Urothelium cell line (cell line): ENCODE measurements at regions not wholly inside any gene's neighbourhood (a gene's known extent, or its start where the extent isn't known, plus 50 kb on each side); places are given as distances from the start of the nearest gene placed in this dataset.

ENCODE experiments used
- DNase-seq: peaks from one replicate; pipeline ENCODE4 v3.0.0; 2011; ENCODE audit warnings: low spot score, mixed read lengths
- FAIRE-seq: peaks from 2 replicates; lab custom pipeline; 2011; peaks lifted over from hg19 to GRCh38; lab: Jason Lieb, UNC

- no peak for DNase-seq
- no peak for FAIRE-seq
Measured at GRCh38 chr4:3364634-3365314, 72.0 kb downstream of the RGS12 start.

DNA sequence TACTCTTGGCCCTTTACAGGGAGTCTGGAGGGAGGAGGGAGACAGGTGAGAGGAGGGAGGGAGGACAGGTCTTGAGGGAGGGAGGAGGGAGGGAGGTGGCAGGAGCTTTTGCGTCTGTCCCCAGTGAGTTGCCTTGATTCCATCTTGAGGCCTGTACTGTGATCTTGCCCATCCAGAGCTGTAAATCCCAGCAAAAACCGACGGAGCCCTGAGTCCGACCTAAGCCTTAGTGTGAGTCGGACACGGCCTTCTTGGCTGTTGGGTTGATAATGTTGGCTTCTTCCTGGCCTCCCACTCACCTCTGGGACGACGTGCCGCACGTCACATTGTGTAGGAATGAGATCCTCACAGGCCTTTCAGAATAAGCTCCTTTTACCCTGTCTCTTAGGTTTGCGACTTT, 72.5 kb downstream of the RGS12 start:
- FAIRE-seq (no peak), DNase-seq (no peak)

DNA sequence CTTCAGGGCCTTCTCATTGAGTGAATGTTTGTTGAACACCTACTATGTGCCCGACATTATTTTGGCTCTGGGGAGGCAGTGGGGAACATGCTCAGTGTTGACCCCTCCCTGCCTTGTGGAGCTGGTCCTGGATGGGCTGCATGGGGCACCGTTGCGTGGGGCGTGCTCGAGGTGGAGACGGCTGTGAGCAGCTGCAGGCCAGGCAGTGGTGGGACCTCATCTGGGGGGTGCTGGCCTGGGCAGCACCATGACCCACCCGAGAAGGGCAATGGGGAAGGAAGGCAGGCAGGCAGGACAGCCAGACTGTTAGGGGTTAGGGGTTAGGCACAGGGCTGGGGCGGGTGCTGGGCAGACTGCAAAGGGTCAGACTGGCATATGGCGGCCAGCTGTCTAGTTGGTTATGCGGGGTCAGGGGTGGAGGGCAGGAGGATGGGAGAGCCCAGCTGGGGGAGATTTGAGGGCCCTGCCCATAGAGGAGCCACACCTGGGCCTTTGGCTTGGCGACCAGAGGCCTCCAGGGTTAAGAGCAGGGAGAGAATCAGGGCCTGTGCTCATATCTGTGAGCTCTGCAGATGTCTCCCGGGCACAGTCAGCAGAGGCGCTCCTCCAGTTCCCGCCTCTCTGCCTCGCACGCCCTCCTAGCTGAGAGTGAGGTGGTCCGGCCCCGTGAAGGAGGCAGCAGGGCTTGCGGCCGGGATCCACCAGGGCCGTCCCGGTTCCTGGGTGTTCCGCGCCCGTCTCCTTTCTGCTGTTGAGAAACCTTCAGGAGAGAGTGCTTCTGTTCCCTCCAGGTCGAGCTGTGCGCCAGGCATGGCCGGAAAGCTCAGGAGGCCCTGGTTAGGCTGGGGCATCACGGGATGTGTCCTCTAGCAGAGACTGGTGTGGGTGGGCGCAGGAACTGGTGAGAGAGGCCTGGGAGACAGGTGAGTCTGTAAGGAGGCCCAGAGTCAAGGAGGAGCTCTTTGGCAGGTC, 73.3 kb downstream of the RGS12 start:
- FAIRE-seq (no peak), DNase-seq (no peak)

- FAIRE-seq, result no peak
Measured at GRCh38 chr4:3366893-3367775, 74.3 kb downstream of the RGS12 start.

DNA sequence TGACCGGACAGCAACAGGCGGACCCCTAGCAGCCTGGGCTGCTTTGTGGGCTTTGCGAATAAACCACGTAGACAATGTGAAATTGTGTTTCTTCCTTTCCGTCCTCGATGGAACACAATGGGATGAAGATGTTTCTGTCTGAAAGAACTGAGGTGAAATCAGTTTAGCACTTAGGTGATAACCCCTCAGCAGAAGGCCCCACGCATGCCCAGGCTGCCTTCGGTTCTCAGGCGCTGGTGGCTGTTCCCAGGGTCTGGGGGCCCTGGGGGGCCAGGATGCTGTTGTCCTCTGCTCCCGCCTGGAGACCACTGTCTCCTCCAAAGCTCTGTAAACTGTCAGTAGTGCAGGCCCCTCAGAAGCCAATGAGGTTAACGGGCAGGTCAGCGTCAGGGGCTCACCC, 73.9 kb upstream of the HGFAC start:
- no peak for FAIRE-seq
- no peak for DNase-seq

More at GRCh38 chr4:3366893-3367775, 74.3 kb downstream of the RGS12 start:
- DNase-seq, result no peak

DNA sequence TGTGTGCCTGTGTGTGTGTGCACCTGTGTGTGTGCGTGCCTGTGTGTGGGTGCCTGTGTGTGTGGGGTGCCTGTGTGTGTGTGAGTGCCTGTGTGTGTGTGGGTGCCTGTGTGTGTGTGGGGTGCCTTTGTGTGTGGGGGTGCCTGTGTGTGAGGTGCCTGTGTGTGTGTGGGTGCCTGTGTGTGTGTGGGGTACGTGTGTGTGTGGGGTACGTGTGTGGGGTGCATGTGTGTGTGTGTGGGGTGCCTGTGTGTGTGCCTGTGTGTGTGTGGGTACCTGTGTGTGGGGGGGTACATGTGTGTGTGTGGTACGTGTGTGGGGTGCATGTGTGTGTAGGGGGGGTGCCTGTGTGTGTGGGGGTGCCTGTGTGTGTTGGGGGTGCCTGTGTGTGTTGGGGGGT, 73.4 kb upstream of the HGFAC start:
- no peak for DNase-seq
- FAIRE-seq, result no peak

DNA sequence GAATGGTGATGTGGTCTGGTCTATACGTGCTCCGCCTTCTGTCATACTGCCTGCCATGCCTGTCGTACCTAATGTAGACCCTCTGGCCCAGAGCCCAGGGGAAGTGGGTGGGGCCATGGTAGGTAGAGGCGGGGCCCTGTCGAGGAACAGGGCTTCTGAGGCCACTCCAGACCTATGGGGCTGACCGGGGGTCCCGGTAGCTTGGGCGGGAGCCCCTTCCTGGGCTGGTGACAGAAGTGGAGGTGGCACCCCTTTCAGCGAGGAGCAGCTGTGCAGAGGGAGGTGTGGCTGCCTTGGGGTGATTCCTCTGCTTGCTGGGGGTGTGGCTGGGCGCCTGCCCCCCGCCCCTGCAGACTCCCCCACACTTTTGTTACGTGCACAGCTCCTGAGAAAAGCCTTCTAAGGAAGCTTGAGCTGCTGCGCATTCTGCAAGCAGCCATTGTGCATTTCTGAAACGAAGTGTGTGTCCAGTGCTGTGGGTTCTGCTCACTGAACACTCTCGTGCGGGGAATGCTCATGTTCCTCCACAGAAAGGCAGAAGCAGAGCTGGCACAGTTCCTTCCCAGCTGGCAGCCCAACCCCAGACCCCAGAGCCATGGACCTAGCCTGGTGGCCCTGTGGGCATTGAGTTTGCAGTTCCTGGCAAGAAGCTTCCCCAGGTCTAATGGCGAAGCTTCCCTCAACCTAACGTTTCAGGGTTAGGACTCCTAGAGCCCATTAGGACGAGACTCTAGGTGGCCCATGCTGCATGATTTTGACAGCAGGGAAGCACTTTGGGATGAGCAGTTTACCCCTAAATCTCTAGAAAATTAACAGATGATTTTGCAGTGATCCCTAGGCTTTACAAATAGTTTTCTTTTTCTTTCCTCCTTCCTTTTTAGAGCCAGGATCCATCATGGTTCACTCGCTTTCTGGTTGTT, 72.7 kb upstream of the HGFAC start:
- FAIRE-seq (no peak), DNase-seq (no peak)

- FAIRE-seq (no peak), DNase-seq (peak; percentile 41)
Measured at GRCh38 chr4:3369781-3370674, 71.7 kb upstream of the HGFAC start.

- FAIRE-seq, result no peak
- no peak for DNase-seq
Measured at GRCh38 chr4:3371033-3372001, 70.5 kb upstream of the HGFAC start.

DNA sequence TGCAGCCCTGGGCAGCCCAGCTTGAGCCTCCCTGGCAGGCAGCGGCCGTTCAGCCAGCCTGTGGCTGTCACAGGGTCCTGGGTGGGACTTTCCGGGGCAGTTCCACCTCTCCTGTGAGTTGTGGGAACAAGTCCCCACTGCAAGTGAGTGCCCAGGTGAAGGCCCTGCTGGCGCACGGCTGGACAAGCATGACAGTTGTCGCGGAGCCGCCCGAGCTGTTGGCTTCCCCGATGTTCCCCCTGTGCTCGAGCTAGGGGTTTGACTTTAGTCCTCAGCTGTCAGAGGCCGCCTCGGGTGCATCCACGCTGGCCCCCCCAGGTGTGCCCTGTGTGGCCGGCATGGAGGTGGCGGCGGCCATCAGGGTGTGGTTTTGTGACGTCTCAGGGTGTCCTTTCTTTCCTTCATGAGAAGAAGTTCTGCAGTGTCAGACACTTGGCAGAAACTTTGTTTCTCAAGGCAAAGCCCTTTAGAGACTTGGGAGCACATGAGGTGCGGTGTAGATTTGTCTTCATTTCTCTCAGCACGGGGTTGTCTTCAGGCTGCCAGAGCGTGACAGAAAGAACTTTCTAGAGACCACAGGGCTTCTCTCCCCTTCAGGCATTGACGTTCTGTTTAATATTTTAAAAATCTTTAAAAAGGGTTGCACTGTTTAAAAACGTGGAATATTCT, 69.4 kb upstream of the HGFAC start:
- DNase-seq (no peak), FAIRE-seq (no peak)

DNA sequence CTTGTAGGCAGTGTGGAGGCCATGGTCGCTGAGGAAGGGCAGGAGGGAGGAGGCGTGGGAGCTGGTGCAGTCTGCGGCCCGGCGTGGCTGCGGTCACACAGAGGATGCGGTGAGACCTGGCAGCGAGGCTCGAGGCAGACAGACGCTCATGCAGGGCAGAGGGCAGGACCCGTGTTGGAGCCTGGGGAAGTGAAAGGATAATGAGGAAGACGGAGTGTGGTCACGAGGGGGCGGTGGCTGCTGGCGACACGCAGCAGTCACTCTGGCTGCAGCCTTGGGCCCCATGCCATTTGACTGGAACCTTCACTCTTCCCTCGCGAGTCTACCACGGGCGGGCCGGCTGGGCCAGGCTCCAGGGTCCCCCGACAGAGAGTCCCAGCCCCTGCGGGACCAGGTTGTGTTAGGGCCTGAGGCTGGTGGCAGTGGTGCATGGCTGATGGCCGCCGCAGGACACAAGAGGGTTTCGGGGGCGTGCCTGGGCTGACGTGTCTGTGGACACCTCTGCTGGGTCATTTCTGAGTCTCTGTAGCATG, 68.8 kb upstream of the HGFAC start:
- DNase-seq, result no peak

GRCh38 chr4:3373468-3373867, 68.3 kb upstream of the HGFAC start:
- no peak for FAIRE-seq
- DNase-seq, result no peak

More for the DNA sequence above, 68.8 kb upstream of the HGFAC start:
- FAIRE-seq, result no peak

- FAIRE-seq (no peak), DNase-seq (no peak)
Measured at GRCh38 chr4:3374011-3374645, 67.6 kb upstream of the HGFAC start.

- DNase-seq (no peak), FAIRE-seq (no peak)
Measured at GRCh38 chr4:3374667-3375066, 67.1 kb upstream of the HGFAC start.

DNA sequence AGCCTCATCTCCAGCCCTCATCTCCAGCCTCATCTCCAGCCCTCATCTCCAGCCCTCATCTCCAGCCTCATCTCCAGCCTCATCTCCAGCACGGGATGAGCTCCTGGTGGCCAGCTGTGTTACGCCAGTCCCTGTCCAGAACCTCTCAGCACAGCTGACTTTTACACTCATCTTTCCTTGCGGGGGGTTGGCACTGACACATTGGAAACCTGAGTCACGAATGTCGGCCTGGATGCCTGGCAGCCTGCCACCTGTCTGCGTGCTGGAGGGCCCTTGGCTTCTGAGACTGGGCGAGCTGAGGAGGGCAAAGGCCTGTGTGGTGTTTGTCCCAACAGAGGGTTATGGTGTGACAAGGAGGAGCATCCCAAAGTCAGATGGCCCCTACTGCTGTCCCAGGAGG, 66.1 kb upstream of the HGFAC start:
- DNase-seq, result peak; percentile 18

DNA sequence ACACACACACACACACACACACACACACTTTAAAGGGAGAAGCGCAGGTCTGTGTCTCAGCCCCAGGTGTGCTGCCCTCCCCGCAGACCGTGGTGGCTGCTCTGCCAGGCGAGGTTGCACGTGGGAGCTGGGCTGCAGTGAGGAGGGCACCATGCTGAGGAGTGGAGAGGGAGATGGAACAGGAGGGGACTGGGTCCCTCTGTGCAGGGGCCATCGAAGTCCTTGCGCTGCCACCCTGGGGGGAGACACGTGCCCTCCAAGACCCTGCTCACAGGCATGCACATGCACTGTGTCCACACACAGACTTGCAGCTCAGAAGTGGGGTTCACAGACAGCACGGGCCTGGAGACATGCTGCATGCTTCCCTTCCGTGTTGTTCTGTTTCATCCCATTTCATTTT, 65.5 kb upstream of the HGFAC start:
- FAIRE-seq (no peak), DNase-seq (no peak)

More for the DNA sequence above, 66.1 kb upstream of the HGFAC start:
- no peak for FAIRE-seq

- DNase-seq (no peak), FAIRE-seq (no peak)
Measured at GRCh38 chr4:3377557-3377956, 64.2 kb upstream of the HGFAC start.
